ENCODE measurements at regions not wholly inside any gene's neighbourhood (a gene's known extent, or its start where the extent isn't known, plus 50 kb on each side); places are given as distances from the start of the nearest gene placed in this dataset.

DNA sequence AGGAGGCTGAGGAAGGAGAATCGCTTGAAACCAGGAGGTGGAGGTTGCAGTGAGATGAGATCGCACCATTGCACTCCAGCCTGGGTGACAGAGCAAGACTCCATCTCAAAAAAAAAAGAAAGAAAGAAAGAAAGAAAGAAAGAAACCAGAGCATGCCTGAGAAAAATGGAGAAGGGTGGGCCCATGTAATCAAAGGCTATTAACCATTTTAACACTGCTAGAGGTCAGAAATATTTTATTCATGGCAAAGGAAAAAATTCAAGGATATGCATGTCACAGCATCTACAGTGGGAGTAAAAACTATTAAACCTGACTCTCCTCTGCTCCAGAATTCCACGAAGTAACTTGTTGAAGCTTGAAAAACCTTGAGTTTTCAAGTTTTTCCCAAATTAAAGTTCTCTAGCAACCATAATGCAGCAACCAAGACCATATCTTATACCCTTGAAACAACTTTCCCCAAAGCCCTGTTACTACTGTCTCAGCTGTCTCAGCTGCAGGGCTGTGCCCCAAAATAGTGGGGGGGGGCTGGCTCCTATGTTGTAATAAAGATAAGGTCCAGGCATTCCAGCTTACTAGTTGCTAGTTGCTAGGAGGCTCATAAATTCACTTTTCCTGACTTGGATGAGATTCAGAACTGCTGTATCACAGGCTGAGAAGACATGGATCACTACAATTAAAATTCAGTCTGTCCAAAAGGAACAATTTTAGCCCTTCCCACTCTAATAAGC lies 112.9 kb upstream of the SOD1 start:
- TF ChIP-seq, protein P1, sequence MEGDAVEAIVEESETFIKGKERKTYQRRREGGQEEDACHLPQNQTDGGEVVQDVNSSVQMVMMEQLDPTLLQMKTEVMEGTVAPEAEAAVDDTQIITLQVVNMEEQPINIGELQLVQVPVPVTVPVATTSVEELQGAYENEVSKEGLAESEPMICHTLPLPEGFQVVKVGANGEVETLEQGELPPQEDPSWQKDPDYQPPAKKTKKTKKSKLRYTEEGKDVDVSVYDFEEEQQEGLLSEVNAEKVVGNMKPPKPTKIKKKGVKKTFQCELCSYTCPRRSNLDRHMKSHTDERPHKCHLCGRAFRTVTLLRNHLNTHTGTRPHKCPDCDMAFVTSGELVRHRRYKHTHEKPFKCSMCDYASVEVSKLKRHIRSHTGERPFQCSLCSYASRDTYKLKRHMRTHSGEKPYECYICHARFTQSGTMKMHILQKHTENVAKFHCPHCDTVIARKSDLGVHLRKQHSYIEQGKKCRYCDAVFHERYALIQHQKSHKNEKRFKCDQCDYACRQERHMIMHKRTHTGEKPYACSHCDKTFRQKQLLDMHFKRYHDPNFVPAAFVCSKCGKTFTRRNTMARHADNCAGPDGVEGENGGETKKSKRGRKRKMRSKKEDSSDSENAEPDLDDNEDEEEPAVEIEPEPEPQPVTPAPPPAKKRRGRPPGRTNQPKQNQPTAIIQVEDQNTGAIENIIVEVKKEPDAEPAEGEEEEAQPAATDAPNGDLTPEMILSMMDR (conservative IDR thresholded peaks at IDR 0.05; ENCODE audit: control insufficient read depth, insufficient read depth, low read depth, low read length): no peak
- DNase-seq (ENCODE audit: low read depth): no peak
- no peak overlapping the region for H3K4me3 ChIP-seq (ENCODE audit: control insufficient read depth, low read depth, low read length)

DNA sequence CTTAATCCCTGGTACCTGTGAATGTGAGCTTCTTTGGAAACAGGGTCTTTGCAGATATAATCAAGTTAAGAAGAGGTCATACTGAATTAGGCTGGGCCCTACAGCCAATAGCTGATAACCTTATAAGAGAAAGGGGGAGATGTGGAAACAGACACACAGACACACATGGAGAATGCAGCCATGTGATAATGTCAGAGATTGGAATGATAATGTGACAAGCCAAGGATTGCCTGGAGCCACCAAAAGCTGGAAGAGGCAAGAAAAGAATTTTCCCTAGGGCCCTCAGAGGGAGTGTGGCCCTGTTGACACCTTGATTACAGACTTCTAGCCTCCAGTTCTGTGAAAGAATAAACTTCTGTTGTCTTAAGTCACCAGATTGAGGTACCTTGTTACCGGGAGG lies 114.5 kb upstream of the SOD1 start:
- H3K4me3 ChIP-seq (ENCODE audit: control insufficient read depth, low read depth, low read length): no peak overlapping the region
- TF ChIP-seq, protein P1 (conservative IDR thresholded peaks at IDR 0.05; ENCODE audit: control insufficient read depth, insufficient read depth, low read depth, low read length): no peak
- no peak for DNase-seq (ENCODE audit: low read depth)

DNA sequence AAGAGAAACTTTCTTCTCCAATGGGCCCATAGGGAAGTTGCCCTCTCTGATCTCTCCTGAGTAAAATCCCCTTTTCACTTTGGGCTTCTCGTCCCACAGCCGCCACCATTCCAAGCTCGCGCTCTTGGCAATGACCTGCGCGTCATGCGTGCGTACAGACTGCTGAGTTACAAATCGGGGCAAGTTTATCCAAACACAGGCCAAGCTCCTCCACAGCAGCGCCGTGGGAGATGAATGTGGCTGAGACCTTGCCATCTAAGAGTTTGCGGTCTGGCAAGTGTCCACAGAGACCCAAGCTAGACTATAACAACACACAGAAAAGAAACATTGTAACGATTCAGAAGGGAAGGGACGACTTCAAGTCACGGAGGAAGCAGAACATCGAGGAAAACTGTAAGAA lies 116.3 kb upstream of the SOD1 start:
- TF ChIP-seq, protein P1 (conservative IDR thresholded peaks at IDR 0.05; ENCODE audit: control insufficient read depth, insufficient read depth, low read depth, low read length): no peak
- H3K4me3 ChIP-seq (ENCODE audit: control insufficient read depth, low read depth, low read length): no peak overlapping the region
- DNase-seq (ENCODE audit: low read depth): peak; percentile 19

DNA sequence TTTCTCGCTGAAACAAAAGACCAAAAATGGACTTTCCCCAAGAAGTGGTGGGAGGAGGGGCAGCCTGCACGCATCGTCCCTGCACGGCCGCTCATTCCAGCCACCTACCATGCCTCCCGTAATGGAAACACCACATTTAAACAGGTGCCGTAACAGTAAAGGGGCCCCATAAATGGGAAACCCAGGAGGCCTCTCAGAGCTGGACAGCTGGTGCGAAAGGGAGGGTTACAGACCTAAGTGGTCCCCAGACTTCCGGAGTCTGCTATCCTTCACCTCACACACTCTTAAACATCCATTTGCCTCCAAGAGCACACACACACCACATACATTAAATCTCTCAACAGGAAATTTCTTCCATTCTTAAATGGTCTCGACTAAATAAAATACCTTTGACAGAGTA lies 120.7 kb upstream of the SOD1 start:
- no peak overlapping the region for H3K4me3 ChIP-seq (ENCODE audit: control insufficient read depth, low read depth, low read length)
- DNase-seq (ENCODE audit: low read depth): no peak
- TF ChIP-seq, protein P1 (conservative IDR thresholded peaks at IDR 0.05; ENCODE audit: control insufficient read depth, insufficient read depth, low read depth, low read length): no peak

DNA sequence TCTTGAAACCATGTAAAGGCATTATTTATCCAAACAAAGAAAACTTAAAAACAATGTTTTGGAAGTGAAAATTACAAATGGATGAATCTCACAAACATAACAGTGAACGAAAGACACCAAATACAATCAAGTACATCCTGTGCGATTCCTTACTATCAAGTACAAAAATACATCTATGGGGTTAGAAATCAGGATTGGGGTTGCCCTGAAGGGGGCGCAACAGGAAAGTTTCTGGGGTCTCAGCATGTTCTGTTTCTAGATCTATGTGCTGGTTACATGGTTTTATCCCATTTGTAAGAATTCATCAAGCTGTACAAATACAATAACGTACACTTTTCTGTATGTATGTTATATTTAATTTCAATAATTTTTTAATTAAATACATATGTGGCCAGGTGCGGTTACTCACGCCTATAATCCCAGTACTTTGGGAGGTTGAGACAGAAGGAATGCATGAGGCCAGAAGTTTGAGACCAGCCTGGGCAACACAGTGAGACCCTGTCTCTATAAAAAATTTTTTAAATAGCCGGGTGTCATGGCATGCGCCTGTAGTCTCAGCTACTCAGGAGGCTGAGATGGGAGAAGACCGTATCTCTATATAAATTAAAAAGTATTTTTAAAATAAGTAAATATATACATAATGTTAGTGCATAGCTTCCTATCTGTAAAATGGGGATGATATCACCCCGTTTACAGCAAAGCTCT lies 121.5 kb upstream of the SOD1 start:
- TF ChIP-seq, protein P1 (conservative IDR thresholded peaks at IDR 0.05; ENCODE audit: control insufficient read depth, insufficient read depth, low read depth, low read length): no peak
- H3K4me3 ChIP-seq (ENCODE audit: control insufficient read depth, low read depth, low read length): no peak overlapping the region
- no peak for DNase-seq (ENCODE audit: low read depth)

DNA sequence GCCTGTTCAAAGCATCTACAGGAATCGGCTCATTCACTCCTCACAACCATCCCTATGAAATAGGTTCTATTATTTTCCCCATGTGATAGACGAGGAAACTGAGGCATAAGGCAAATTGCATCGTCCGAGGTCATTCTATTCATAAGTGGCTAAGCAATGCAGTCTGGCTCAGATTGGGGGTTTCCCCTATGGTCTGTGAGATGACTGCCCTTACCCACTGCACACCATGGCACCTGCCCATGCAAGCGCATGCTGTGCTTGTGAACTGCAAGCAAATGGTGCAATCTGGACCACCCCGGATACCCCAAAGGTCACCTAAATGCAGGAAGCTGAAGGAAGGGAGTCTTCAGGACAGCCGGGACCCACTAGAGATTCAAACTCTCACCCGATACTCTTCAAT lies 123.4 kb upstream of the SOD1 start:
- TF ChIP-seq, protein P1 (conservative IDR thresholded peaks at IDR 0.05; ENCODE audit: control insufficient read depth, insufficient read depth, low read depth, low read length): no peak
- no peak for DNase-seq (ENCODE audit: low read depth)
- no peak overlapping the region for H3K4me3 ChIP-seq (ENCODE audit: control insufficient read depth, low read depth, low read length)

All from fibroblast of mammary gland (primary cell).